ENCODE measurements at regions not wholly inside any gene's neighbourhood (a gene's known extent, or its start where the extent isn't known, plus 50 kb on each side); places are given as distances from the start of the nearest gene placed in this dataset.

- Mint-ChIP-seq H3K4me1 (ENCODE audit: unreplicated experiment) (peaks cover 3% of the 10 kb centered on the region), H3K36me3 (ENCODE audit: unreplicated experiment) (no peaks in the 10 kb centered on the region), H3K9me3 (ENCODE audit: unreplicated experiment) (peaks cover 16% of the 10 kb centered on the region), H3K27me3 (ENCODE audit: unreplicated experiment) (no peaks in the 10 kb centered on the region), H3K4me3 (ENCODE audit: unreplicated experiment) (no peak overlapping the region), H3K27ac (ENCODE audit: unreplicated experiment) (no peak overlapping the region)
- no peak for TF ChIP-seq CTCF (IDR thresholded peaks at IDR 0.05)
- DNase-seq (ENCODE audit: extremely low spot score, unreplicated experiment): no peak
Observed at GRCh38 chr2:145341536-145341935, 821.6 kb upstream of the ZEB2 start.

GRCh38 chr2:145339646-145340045 lies 819.7 kb upstream of the ZEB2 start:
- Mint-ChIP-seq H3K4me1 (ENCODE audit: unreplicated experiment) (peaks cover 3% of the 10 kb centered on the region), H3K9me3 (ENCODE audit: unreplicated experiment) (peaks cover 15% of the 10 kb centered on the region), H3K4me3 (ENCODE audit: unreplicated experiment) (no peak overlapping the region), H3K27ac (ENCODE audit: unreplicated experiment) (no peak overlapping the region), H3K27me3 (ENCODE audit: unreplicated experiment) (no peaks in the 10 kb centered on the region), H3K36me3 (ENCODE audit: unreplicated experiment) (no peaks in the 10 kb centered on the region)
- TF ChIP-seq CTCF (IDR thresholded peaks at IDR 0.05): no peak
- DNase-seq (ENCODE audit: extremely low spot score, unreplicated experiment): no peak

- H3K27ac Mint-ChIP-seq (ENCODE audit: unreplicated experiment): no peak overlapping the region
- no peaks in the 10 kb centered on the region for H3K9me3 Mint-ChIP-seq (ENCODE audit: unreplicated experiment)
- no peaks in the 10 kb centered on the region for H3K27me3 Mint-ChIP-seq (ENCODE audit: unreplicated experiment)
- no peak for DNase-seq (ENCODE audit: extremely low spot score, unreplicated experiment)
- H3K4me1 Mint-ChIP-seq (ENCODE audit: unreplicated experiment): no peaks in the 10 kb centered on the region
- no peak for TF ChIP-seq CTCF (IDR thresholded peaks at IDR 0.05)
- H3K36me3 Mint-ChIP-seq (ENCODE audit: unreplicated experiment): no peaks in the 10 kb centered on the region
- no peak overlapping the region for H3K4me3 Mint-ChIP-seq (ENCODE audit: unreplicated experiment)
Observed at GRCh38 chr2:145332210-145332898, 812.4 kb upstream of the ZEB2 start.

- H3K4me1 Mint-ChIP-seq (ENCODE audit: unreplicated experiment): no peaks in the 10 kb centered on the region
- no peaks in the 10 kb centered on the region for H3K36me3 Mint-ChIP-seq (ENCODE audit: unreplicated experiment)
- DNase-seq (ENCODE audit: extremely low spot score, unreplicated experiment): no peak
- H3K27me3 Mint-ChIP-seq (ENCODE audit: unreplicated experiment): no peaks in the 10 kb centered on the region
- no peak overlapping the region for H3K4me3 Mint-ChIP-seq (ENCODE audit: unreplicated experiment)
- TF ChIP-seq CTCF (IDR thresholded peaks at IDR 0.05): no peak
- no peaks in the 10 kb centered on the region for H3K9me3 Mint-ChIP-seq (ENCODE audit: unreplicated experiment)
- no peak overlapping the region for H3K27ac Mint-ChIP-seq (ENCODE audit: unreplicated experiment)
Observed at GRCh38 chr2:145329971-145330370, 810.1 kb upstream of the ZEB2 start.

- Mint-ChIP-seq H3K4me3 (ENCODE audit: unreplicated experiment) (no peak overlapping the region), H3K27ac (ENCODE audit: unreplicated experiment) (no peak overlapping the region), H3K36me3 (ENCODE audit: unreplicated experiment) (no peaks in the 10 kb centered on the region), H3K9me3 (ENCODE audit: unreplicated experiment) (no peaks in the 10 kb centered on the region), H3K27me3 (ENCODE audit: unreplicated experiment) (no peaks in the 10 kb centered on the region), H3K4me1 (ENCODE audit: unreplicated experiment) (peaks cover 2% of the 10 kb centered on the region)
- no peak for DNase-seq (ENCODE audit: extremely low spot score, unreplicated experiment)
- TF ChIP-seq CTCF (IDR thresholded peaks at IDR 0.05): no peak
Observed at GRCh38 chr2:145325485-145325884, 805.6 kb upstream of the ZEB2 start.

Data from osteocyte (in vitro differentiated cells).